CD4-positive, alpha-beta T cell treated with Interferon gamma for 1 hour (primary cell): ENCODE measurements at regions not wholly inside any gene's neighbourhood (a gene's known extent, or its start where the extent isn't known, plus 50 kb on each side); places are given as distances from the start of the nearest gene placed in this dataset.

ENCODE experiments used
- DNase-seq: peaks from one replicate; pipeline ENCODE4 v3.0.0-alpha.2; 2020

DNA sequence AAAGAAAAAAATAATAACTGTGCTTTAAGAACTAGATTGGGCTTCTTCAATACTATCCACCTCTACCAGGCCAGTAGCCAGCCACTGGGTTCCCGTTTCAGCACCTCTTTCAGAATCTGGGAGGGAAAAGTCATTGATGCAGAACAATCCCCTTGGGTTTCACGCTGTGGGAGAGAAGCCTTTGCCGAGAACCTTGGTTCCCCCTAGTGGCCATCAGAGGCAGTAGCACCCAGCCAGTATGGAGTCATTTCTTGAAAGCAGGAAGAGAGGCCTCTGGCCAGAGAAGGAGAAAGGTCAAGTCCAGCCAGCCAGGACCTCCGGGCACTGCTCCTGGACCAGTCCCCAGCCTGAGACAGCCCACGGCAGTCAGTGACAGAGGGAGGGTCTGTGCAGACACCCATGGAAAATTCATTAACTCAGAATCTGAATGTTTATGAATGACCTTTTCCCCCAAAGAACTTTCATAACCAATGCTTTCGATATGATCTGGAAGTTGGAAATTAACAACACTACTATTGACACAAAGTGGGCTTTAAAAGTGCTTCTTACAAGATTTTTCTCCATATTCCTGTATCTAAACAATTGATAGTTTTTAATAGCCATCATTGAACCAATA, 51.2 kb upstream of the CDH5 start:
- peak; percentile 42 for DNase-seq

DNA sequence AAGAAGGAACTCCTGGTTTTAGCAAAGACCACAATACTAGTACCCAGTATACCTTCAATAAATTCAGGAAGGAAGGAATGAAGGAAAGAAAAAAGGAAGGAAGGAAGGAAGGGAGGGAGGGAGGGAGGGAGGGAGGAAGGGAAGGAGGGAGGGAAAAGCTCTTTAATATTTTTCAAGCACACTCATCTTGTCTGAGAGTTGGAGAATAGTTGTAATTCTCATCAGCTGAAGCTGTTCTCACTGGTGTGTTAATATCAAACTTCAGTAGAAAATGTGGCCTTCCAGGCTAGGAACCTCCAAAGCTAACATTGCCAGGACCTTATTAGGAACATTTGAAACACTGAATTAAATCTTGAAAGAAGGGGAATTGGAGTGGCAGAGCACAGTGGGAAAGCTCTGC, 55.2 kb upstream of the CDH5 start:
- DNase-seq = no peak

DNA sequence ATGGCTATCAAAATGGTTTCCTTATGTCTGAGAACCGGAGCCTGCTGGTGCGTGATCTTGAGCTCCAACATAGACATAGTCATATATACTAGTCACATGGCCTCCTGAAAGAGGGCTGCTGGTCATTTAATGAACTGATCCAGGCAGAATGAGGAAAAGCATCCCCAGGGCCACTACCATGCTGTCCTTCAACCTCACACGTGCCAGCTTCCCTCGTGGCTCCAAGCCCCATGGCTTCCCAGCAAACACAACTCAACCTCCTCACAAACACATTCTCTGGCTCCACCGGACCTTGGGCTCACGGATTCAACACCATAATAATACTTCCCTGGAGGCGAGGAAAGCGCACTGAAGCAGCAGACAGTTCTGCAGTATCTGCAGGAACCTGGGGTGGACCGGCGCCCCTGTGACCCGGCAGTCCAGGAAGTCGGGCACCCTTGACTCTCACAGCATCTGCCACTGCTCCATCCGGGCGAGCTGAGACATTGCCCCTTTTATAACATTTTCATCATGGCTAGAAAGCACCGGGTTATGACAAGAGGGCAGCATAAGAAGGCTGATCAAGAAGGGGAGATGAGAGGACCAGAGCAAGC, 57.2 kb upstream of the CDH5 start:
- no peak for DNase-seq

DNA sequence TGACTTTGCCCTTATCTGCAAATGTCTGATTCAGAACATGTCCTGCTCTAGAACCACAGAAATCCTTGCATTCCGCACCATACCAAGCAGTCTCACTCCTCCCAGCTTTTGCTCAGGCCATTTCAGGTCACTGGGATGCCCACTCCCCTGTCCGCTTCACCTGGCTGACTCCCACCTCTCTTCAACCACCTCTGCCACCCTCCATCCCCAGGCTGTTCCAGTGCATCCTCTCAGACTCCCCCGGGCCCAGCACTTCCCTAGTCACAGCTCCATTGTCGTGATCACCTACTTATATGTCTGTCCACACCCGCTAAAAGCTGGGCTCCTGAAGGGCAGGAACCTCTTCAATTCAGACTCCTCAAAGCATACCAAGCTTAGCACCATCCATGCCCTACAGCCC, 58.4 kb upstream of the CDH5 start:
- no peak for DNase-seq

DNA sequence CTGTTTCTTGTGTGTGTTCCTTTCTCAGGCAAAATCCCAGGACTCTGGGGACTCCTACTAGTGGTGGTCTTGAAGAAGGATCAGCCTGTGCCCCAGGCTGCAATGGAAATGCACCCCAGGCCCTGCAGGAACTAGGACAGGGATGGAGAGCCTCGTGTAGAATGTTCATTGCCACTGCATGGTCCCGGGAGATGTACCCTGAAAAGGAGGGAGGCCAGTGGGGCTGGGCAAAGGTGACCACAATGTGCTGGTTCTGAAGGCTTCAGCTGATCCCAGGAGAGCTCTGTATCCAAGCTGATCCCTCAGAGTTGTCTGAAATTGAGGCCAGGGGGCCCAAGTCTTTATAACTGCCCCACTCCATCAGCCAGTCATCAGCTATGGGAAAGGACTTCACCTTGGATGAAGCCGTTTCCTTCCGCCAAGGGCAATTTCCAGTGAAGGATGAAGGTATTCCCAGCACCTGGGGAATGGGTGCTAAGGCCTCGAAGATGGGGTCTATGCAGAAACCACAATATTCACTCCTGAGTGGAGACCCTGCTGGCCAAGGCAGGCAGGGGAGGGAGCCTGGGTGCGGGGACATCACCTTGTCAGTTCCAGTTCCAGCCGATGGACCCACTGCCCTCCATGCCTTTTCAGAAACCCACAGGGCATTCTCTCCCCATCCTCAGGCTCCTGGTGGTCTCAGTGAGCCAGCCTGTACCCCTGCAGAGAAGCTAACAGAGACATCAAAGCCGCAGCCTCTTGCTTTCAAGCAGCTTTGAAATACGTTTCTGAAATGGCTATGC, 59.9 kb upstream of the CDH5 start:
- no peak for DNase-seq

DNA sequence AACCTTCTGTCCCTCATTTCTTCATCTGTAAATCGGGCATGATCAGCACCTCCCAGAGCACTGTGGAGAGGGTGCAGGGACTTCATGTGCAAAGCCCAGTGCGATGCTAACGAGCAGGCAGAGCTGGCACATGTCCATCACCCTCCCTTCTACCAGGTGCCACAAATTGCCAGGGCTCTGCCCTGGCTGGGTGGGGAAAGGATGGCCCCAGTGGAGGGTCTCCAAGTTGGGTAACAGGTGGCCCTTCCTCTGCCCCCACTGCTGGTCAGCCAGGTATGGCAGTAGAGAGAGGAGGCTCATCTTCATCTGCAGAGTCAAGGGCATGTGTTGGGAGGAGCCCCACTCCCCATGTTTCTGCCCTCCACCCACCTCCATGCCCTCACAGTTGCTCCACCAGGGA, 61.5 kb upstream of the CDH5 start:
- DNase-seq = no peak

DNA sequence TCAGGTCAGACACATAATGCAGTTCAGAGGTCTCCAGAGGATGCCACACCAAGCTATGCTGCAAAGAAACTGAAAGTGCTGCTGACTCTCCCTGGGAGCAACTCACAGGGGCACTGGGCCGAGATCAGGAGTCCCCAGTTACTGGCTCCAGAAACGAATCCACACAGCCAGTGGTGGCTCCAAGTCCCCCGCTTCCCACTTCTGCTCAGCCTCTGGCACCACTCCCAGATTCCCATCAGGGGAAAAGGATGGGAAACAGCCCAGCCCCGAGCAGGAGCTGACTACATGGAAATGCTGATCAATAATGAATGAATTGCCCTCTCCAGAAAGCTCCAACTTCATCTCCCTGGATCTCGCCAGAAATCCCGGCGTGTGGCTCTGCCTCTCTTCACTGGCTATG, 62.3 kb upstream of the CDH5 start:
- DNase-seq = no peak

DNA sequence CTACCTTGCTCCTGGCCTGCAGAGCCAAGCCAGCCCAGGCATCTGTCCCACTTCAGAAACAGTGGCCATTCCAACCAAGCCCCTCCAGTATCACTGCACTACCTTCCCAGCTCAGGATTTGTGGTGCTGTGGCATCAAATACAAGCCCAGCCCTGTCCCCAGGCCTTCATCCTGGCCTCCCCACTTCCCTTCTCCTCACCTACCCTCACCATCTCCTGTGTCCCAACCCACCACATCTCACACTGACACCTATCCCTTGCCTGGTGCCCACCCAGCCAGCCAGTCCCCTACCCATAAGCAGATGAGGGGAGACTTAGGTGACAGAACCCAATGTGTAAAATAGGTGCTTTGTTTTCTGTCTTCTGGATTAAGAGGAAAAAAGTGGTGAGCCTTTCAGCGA, 66.0 kb upstream of the CDH5 start:
- DNase-seq = no peak

DNA sequence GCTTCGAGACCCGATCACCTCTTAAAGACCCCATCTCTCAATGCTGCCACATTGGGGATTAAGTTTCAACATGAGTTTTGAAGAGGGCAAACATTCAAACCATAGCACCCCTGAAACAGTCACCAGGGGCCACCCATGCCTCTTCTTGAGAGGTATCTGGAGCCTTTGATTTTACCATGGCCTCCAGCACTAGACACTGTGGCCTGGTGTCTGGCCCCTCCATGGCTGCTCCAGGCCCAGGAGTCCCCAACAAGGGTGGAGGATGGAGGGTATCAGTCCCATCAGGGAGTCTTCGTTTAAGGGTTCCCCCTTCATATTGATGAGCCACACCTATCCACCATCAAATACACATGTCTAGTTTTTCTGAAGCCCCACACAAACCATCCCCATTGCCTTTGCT, 66.5 kb upstream of the CDH5 start:
- DNase-seq = no peak

DNA sequence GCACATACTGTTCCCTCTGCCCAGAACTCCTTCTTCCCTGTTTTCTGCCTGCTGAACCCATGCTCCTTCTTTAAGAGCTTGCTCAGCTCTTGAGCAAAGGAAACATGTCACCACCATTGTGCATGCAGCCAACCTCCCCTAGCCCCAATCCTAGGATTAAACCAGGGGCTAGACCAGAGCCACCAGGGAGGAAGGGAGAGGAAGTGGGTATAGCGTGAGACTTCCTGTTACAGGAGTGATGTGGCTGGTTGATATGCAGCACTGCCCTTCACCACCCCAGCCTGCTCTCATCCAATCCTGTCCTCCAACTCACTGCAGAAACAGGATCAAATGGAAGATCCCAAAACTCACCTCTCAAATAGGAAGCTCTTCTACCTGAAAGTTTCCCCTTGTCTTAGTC, 67.1 kb upstream of the CDH5 start:
- DNase-seq = no peak

DNA sequence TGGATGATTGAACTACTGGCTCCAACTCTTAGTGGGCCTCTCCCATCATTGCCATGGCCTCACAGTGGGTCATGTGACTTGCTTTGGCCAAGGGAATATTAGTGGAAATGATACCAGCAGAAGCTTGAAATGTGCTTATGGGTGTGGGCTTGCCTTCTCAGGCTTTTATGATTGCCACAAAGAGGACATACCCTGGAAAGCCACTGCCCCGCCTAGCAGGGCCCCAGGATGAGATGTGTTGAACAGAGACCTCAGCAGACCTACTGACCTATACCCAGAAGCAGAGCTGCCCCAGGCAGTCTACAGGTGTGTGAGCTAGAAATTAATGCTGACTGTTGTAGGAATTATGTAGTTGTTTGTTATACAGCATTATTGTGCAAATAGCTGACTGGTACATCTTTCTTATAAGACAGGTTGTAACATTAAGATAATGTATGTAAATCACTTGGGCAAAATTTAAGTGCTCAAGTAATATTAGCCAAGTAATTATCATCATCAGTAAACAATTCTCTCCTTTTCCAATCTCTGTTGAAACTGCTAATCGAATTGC, 67.8 kb upstream of the CDH5 start:
- DNase-seq = no peak

DNA sequence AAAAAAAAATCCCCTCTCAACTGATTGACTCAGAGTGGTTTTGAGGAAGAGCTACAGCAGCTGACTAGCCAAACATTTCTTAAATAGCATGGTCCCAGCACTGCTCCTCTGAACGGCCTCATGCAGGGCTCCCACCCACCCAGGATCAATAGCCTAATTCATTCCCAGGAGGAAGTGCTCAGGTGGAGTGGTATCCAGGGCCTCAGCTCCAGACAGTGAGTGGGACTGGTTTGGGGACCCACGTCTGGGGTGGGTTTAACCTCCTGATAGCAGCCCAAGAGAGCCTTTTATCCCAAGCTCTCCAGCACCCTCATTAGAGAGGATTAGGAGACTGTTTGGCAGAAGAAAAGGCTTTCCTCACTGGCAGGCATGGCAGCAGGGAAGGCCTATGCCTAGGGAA, 68.5 kb upstream of the CDH5 start:
- DNase-seq = no peak

DNA sequence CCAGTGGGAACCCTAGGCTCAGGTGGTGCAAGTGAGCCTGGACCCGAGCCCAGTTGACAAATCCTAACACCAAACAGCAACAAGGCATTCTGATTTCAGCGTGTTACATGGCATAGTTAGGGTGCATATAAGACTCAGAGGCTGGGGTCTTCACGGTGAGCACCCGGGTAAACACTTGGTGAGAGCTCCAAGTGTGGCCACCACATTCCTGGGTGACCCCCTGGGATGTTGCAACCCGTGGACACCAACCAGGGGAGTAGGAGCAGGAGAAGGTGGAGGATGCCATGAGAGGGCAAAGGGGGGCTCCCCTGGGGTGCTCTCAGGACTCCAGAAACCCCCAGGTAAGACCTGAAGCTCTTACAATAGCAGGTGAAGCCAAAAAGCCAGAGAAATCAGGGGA, 69.9 kb upstream of the CDH5 start:
- DNase-seq = no peak

DNA sequence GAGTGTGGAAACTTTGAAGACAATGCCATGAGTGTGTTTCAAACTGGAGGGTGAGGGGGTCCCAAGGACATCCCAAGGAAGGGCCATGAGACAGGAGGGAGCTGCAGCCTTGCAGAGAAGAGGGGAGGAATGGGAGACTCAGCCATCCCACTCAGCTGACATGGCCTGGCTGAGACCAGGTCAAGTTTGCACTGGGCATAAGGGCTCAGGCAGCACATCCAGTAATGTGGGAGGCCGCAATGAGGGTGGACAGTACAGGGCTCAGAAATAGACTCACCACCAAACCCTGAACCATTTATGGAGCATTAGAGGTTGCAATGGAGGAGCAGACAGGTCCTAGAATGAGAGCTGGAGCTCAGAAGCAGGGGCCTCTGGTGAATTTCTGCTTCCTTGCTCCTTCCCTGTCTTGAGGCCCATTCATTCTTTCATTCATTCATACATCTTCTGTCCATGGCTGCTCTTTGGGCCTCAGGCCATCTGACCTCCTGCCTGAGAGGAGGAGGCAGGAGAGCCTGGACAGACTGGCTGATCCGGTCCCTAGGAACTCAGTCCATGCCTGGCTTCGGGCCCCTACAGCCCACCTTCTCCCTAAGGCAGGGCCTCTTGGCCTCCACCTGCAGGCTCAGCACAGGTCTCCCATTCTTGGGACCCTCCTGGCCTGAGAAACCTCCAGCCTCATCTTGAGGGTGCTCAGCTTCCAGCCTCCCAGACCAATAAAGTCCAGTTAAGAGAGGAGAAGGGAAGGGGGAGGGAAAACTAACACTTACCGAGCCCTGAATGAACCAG, 70.5 kb upstream of the CDH5 start:
- DNase-seq = no peak

DNA sequence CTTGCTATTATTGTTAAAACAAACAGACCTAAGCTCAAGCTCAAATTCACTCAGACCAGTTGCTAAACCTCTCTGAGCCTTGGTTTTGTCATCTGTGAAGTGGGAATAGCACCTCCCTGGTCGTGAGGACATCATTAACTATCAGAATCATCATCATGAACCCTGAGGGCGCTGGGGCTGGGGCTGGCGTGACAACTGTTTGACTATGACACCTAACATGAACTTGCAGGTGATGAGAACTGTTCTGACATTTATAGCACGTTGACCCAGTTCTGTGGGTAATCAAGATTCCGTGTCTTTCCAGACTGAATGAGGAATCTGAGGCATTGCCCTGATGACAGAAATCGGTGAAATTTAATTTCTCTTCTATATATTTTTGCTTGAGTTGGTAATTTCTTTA, 71.3 kb upstream of the CDH5 start:
- DNase-seq = no peak

DNA sequence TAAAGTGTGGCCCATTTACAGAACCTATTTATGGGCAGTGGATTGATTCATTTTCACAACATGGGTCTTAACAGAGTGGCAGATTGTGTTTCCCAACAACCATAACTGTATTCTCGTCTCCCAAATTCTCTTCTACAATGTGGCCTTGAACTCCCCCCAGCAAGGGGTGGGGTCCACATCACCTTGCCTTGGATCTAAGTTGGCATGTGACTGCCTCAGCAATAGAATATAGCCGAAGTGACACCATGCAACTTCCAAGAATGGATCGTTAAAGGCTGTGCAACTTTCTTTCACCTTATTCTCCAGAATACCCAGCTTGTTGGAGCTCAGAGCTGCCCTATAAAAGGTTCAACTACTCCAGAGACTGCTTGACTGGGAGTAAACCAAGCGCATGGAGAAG, 72.0 kb upstream of the CDH5 start:
- no peak for DNase-seq

DNA sequence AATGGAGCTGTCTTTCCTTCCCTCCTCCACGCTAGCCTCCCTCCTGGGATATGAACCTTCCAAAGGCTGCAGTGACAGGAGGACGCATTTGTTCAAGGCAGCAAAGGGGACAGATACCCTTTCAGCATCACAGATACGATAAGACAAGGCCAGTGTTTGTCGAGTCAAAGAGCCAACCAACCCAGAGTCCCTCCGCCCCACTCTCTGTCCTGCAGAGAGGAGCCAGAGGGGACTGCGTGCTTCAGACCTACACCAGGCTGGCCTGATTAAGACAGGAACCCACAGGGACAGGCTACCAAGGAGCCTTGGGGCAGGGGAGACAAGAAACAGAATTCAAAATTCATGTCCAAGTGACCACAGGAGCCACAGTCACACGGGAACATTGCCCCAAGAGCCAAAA, 72.6 kb upstream of the CDH5 start:
- no peak for DNase-seq

DNA sequence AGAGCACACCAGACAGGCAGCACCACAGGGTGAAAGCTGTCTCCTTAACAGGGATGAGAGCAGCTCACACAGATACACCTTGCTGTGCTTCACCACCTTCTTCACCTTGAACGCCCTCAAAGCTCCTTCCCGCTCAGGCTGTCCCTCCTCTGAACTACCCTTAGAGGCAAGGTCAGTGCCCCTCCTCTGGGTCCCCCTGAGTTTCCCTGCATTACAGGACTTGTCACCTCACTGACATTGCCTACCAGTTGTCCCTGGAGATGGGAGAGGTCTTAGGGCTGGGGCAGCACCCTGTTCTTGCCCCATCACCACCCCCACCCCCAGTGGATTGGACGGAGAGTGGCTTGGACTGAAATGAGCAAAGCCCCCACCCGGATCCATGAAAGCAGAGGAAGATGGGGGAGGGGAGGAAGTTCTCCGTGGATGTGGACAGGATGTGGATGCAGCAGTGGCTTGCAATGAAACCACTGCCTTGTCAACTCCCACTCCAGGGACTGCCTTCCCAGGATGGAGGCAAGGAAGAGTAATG, 73.2 kb upstream of the CDH5 start:
- no peak for DNase-seq

DNA sequence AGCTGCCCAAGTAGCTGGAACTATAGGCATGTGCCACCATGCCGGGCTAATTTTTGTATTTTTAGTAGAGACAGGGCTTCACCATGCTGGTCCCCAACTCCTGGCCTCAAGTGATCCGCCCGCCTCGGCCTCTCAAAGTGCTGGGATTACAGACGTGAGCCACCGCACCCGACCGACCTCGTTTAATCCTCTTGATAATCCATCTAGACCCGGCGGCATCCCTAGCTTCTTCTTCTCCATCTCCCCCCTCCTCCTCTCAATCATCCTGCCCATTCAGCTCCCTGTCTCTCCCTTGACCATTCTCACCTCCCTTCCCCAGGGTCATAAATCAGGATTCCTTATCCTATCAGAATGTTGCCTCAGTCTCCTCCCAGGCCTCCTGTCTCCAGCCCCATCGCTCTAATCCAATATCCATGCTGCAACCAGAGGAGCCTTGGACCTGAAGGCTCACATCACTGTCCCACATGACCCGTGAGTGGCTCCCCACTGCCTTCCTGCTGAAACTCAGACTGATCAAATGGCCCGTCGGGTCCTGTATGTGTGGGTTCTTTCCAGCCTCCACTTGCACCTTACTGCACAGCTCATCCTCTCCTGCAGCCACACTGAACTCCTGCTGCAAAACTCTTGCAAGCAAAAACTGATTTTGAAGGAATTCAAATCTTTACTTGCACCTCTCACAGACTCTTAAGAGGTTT, 74.1 kb upstream of the CDH5 start:
- DNase-seq = no peak

DNA sequence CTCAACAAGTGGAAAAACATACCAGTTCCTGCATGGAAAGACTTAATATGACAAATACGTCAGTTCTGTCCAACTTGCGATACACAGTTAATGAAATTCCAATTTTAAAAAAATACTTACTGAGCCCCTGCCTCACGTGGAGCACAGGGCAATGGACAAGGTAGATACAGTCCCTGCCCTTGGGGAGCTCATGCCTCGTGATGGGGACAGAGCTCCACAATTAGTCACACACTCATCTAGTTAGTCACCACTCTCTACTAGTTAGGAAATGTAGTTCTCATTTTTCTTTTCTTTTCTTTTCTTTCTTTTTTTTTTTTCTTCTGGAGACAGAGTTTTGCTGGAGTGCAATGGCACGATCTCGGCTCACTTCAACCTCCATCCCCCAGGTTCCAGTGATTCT, 74.7 kb upstream of the CDH5 start:
- no peak for DNase-seq

DNA sequence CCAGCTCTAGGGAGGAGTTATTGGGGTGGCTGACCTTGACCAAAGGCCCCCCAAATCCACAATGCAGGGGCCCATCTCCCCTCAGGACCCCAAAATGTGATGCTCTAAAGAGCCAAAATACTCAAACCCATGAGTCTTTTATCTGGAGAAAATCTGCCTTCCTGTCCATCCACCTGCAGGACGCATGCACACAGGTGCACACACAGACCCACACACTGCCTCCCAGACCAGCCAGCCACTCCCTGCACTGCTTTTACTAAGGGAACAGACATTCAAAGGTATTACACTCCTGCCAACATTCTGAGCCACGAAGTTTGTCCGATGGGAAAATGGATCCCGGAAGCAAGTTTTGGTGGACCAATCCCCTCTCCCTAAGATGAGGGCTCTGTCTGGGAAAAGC, 76.1 kb upstream of the CDH5 start:
- DNase-seq = no peak

DNA sequence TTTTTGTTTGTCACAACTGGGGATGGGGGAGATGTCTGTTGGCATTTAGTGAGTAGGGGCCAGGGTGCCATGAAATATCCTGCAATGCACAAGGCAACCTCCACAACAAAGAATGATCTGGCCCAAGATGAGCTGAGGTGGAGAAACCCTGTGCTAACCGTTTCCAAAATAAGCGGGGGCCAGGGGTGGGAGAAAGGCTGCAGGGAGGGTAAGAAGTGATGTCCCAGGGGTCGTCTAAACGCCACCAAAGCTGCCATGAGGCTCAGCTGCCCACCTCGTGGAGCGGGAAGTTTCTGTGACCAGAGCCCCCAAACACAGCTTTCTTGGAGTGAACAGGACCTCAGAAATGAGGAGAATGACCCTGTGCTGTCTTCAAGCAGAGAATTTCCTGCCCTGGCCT, 76.5 kb upstream of the CDH5 start:
- no peak for DNase-seq
